HAP-1 (cell line): ENCODE measurements at regions not wholly inside any gene's neighbourhood (a gene's known extent, or its start where the extent isn't known, plus 50 kb on each side); places are given as distances from the start of the nearest gene placed in this dataset.

Source experiments
- DNase-seq, 2 experiments: peaks; one replicate each; pipeline ENCODE4 v3.0.0-alpha.2; 2016 to 2020; ENCODE audit warnings: low spot score in 2 of 2
- H3K27me3 ChIP-seq: fragments of 250-450 bp; sonication (Bioruptor Pico); 2 replicates; pipeline ENCODE4 v1.5.1; 2020; ENCODE audit warnings: low read depth, mild to moderate bottlenecking, moderate library complexity
- H3K36me3 ChIP-seq: fragments of 250-450 bp; sonication (Bioruptor Pico); replicated peaks from 2 replicates; pipeline ENCODE4 v1.5.1; 2020; ENCODE audit warnings: mild to moderate bottlenecking
- H3K4me1 ChIP-seq: fragments of 250-450 bp; sonication (Bioruptor Pico); 2 replicates; pipeline ENCODE4 v1.5.1; 2020; ENCODE audit warnings: mild to moderate bottlenecking
- H3K4me3 ChIP-seq: fragments of 250-450 bp; sonication (Bioruptor Pico); 2 replicates; pipeline ENCODE4 v1.5.1; 2020; ENCODE audit warnings: mild to moderate bottlenecking, moderate library complexity
- H3K9me3 ChIP-seq: fragments of 250-450 bp; sonication (Bioruptor Pico); 2 replicates; pipeline ENCODE4 v1.5.1; 2020; ENCODE audit warnings: mild to moderate bottlenecking, moderate library complexity
- in situ Hi-C: fragments of 300-500 bp; cut with MboI; formaldehyde crosslinking; loops from 3 replicates; pipeline ENCODE4 v1.14.3; 2020; ENCODE audit warnings: low sequenced_read_pairs, inconsistent platforms, mixed read lengths

GRCh38 chr6:79864421-79864820 lies 82.9 kb downstream of the ELOVL4 start:
- in situ Hi-C loops = no loop called here
- H3K4me1 ChIP-seq = peaks cover 4% of the 10 kb centered on the region; the same call in 1 of the 2 replicates
- DNase-seq = no peak
- H3K27me3 ChIP-seq = no peaks in the 10 kb centered on the region
- H3K9me3 ChIP-seq = no peaks in the 10 kb centered on the region
- no peak overlapping the region for H3K4me3 ChIP-seq
- H3K36me3 ChIP-seq = no peaks in the 10 kb centered on the region

- Histone ChIP-seq H3K36me3 (no peaks in the 10 kb centered on the region), H3K4me3 (no peak overlapping the region), H3K27me3 (no peaks in the 10 kb centered on the region), H3K4me1 (peaks cover 4% of the 10 kb centered on the region; the same call in 1 of the 2 replicates), H3K9me3 (no peaks in the 10 kb centered on the region)
- no peak for DNase-seq
- in situ Hi-C loops = no loop called here
These were observed 83.4 kb downstream of the ELOVL4 start for GRCh38 chr6:79864001-79864400.

GRCh38 chr6:79863566-79863965 lies 83.8 kb downstream of the ELOVL4 start:
- in situ Hi-C loops = no loop called here
- H3K4me1 ChIP-seq = peaks cover 4% of the 10 kb centered on the region; the same call in 1 of the 2 replicates
- no peaks in the 10 kb centered on the region for H3K9me3 ChIP-seq
- no peaks in the 10 kb centered on the region for H3K36me3 ChIP-seq
- H3K4me3 ChIP-seq = no peak overlapping the region
- DNase-seq = no peak
- H3K27me3 ChIP-seq = no peaks in the 10 kb centered on the region

- no peaks in the 10 kb centered on the region for H3K36me3 ChIP-seq
- H3K4me1 ChIP-seq = peaks cover under 1% of the 10 kb centered on the region; the same call in 1 of the 2 replicates
- DNase-seq = no peak
- no peak overlapping the region for H3K4me3 ChIP-seq
- no peaks in the 10 kb centered on the region for H3K9me3 ChIP-seq
- no peaks in the 10 kb centered on the region for H3K27me3 ChIP-seq
- in situ Hi-C loops = no loop called here
These were observed 84.6 kb downstream of the ELOVL4 start for GRCh38 chr6:79862711-79863110.

- Histone ChIP-seq H3K9me3 (no peaks in the 10 kb centered on the region), H3K36me3 (no peaks in the 10 kb centered on the region), H3K4me1 (no peaks in the 10 kb centered on the region), H3K27me3 (no peaks in the 10 kb centered on the region), H3K4me3 (no peak overlapping the region)
- in situ Hi-C loops = no loop called here
- DNase-seq = no peak
These were observed 85.2 kb downstream of the ELOVL4 start for GRCh38 chr6:79862126-79862525.

GRCh38 chr6:79861023-79861422 lies 86.3 kb downstream of the ELOVL4 start:
- no peaks in the 10 kb centered on the region for H3K9me3 ChIP-seq
- DNase-seq = no peak
- in situ Hi-C loops = no loop called here

GRCh38 chr6:79847426-79847825 lies 99.9 kb downstream of the ELOVL4 start:
- Histone ChIP-seq H3K9me3 (no peaks in the 10 kb centered on the region), H3K36me3 (no peaks in the 10 kb centered on the region), H3K4me3 (no peak overlapping the region), H3K27me3 (no peaks in the 10 kb centered on the region; the same call in 1 of the 2 replicates), H3K4me1 (no peaks in the 10 kb centered on the region)
- no peak for DNase-seq
- in situ Hi-C loops = no loop called here

More at GRCh38 chr6:79861023-79861422, 86.3 kb downstream of the ELOVL4 start:
- H3K36me3 ChIP-seq = no peaks in the 10 kb centered on the region
- H3K4me1 ChIP-seq = no peaks in the 10 kb centered on the region
- H3K4me3 ChIP-seq = no peak overlapping the region
- no peaks in the 10 kb centered on the region for H3K27me3 ChIP-seq

- Histone ChIP-seq H3K27me3 (no peaks in the 10 kb centered on the region), H3K4me3 (no peak overlapping the region), H3K4me1 (no peaks in the 10 kb centered on the region), H3K36me3 (no peaks in the 10 kb centered on the region), H3K9me3 (no peaks in the 10 kb centered on the region)
- in situ Hi-C loops = no loop called here
- DNase-seq = no peak
These were observed 104.8 kb downstream of the ELOVL4 start for GRCh38 chr6:79842376-79843040.

GRCh38 chr6:79841577-79842375 lies 105.6 kb downstream of the ELOVL4 start:
- DNase-seq = no peak
- no peaks in the 10 kb centered on the region for H3K4me1 ChIP-seq
- in situ Hi-C loops = no loop called here

GRCh38 chr6:79838851-79839250 lies 108.5 kb downstream of the ELOVL4 start:
- DNase-seq = no peak
- Histone ChIP-seq H3K27me3 (peaks cover 2% of the 10 kb centered on the region; the same call in 1 of the 2 replicates), H3K4me1 (no peaks in the 10 kb centered on the region), H3K4me3 (no peak overlapping the region), H3K36me3 (no peaks in the 10 kb centered on the region), H3K9me3 (no peaks in the 10 kb centered on the region)
- in situ Hi-C loops = no loop called here

More at GRCh38 chr6:79841577-79842375, 105.6 kb downstream of the ELOVL4 start:
- no peaks in the 10 kb centered on the region for H3K36me3 ChIP-seq
- H3K9me3 ChIP-seq = no peaks in the 10 kb centered on the region
- no peaks in the 10 kb centered on the region for H3K27me3 ChIP-seq
- no peak overlapping the region for H3K4me3 ChIP-seq

- DNase-seq = no peak
- Histone ChIP-seq H3K9me3 (no peaks in the 10 kb centered on the region), H3K36me3 (no peaks in the 10 kb centered on the region), H3K4me1 (0 out of 2 replicates have a peak, but pooled peaks cover 5% of the 10 kb centered on the region), H3K27me3 (peaks cover 2% of the 10 kb centered on the region; the same call in 1 of the 2 replicates), H3K4me3 (no peak overlapping the region)
- in situ Hi-C loops = no loop called here
These were observed 113.4 kb downstream of the ELOVL4 start for GRCh38 chr6:79833964-79834284.

GRCh38 chr6:79833264-79833963 lies 113.9 kb downstream of the ELOVL4 start:
- Histone ChIP-seq H3K4me3 (no peak overlapping the region), H3K9me3 (no peaks in the 10 kb centered on the region), H3K27me3 (peaks cover 2% of the 10 kb centered on the region; the same call in 1 of the 2 replicates), H3K4me1 (0 out of 2 replicates have a peak, but pooled peaks cover 5% of the 10 kb centered on the region), H3K36me3 (no peaks in the 10 kb centered on the region)
- peak; percentile 61 to 63 for DNase-seq
- in situ Hi-C loops = no loop called here

GRCh38 chr6:79832723-79833122 lies 114.6 kb downstream of the ELOVL4 start:
- DNase-seq = no peak
- H3K4me3 ChIP-seq = no peak overlapping the region
- H3K4me1 ChIP-seq = 0 out of 2 replicates have a peak, but pooled peaks cover 5% of the 10 kb centered on the region
- in situ Hi-C loops = no loop called here
- no peaks in the 10 kb centered on the region for H3K36me3 ChIP-seq
- H3K9me3 ChIP-seq = no peaks in the 10 kb centered on the region
- peaks cover 2% of the 10 kb centered on the region; the same call in 1 of the 2 replicates for H3K27me3 ChIP-seq

- no peaks in the 10 kb centered on the region for H3K36me3 ChIP-seq
- H3K9me3 ChIP-seq = no peaks in the 10 kb centered on the region
- peak in 1 of 2 experiments; percentile 16 for DNase-seq
- no peaks in the 10 kb centered on the region for H3K27me3 ChIP-seq
- peaks cover 14% of the 10 kb centered on the region for H3K4me1 ChIP-seq
- in situ Hi-C loops = no loop called here
- H3K4me3 ChIP-seq = no peak overlapping the region
These were observed 123.2 kb downstream of the ELOVL4 start for GRCh38 chr6:79824202-79824601.
